IPS-NIHi7 (cell line): ENCODE measurements at regions not wholly inside any gene's neighbourhood (a gene's known extent, or its start where the extent isn't known, plus 50 kb on each side); places are given as distances from the start of the nearest gene placed in this dataset.
"Not testable (repeated sequence)": the region's sequence is repeated elsewhere in the genome, so short reads cannot be mapped to it uniquely, and the experiment has no call there.

Experiments
- DNase-seq: peaks from one replicate; pipeline ENCODE4 v3.0.0; 2012; ENCODE audit warnings: mixed read lengths; ENCODE audit errors: extremely low spot score

- DNase-seq, result no peak
Measured at GRCh38 chr20:52438326-52438963, 246.9 kb upstream of the ZFP64 start.

- DNase-seq, result no peak
Measured at GRCh38 chr20:52434453-52434852, 242.9 kb upstream of the ZFP64 start.

- no peak for DNase-seq
Measured at GRCh38 chr20:52434041-52434425, 242.5 kb upstream of the ZFP64 start.

- no peak for DNase-seq
Measured at GRCh38 chr20:52433326-52434040, 241.9 kb upstream of the ZFP64 start.

GRCh38 chr20:52432740-52433139, 241.2 kb upstream of the ZFP64 start:
- no peak for DNase-seq

- DNase-seq, result no peak
Measured at GRCh38 chr20:52429029-52429428, 237.4 kb upstream of the ZFP64 start.

- DNase-seq, result no peak
Measured at GRCh38 chr20:52427960-52428359, 236.4 kb upstream of the ZFP64 start.

GRCh38 chr20:52426856-52427255, 235.3 kb upstream of the ZFP64 start:
- DNase-seq, result no peak

GRCh38 chr20:52425701-52426100, 234.1 kb upstream of the ZFP64 start:
- DNase-seq, result no peak

GRCh38 chr20:52425253-52425652, 233.7 kb upstream of the ZFP64 start:
- peak; percentile 18 for DNase-seq

- not testable (repeated sequence) for DNase-seq
Measured at GRCh38 chr20:52424357-52424942, 232.9 kb upstream of the ZFP64 start.

GRCh38 chr20:52423536-52424140, 232.1 kb upstream of the ZFP64 start:
- not testable (repeated sequence) for DNase-seq

GRCh38 chr20:52422574-52423336, 231.2 kb upstream of the ZFP64 start:
- no peak for DNase-seq

- DNase-seq, result no peak
Measured at GRCh38 chr20:52420805-52421204, 229.2 kb upstream of the ZFP64 start.

- DNase-seq, result no peak
Measured at GRCh38 chr20:52419205-52419604, 227.6 kb upstream of the ZFP64 start.

GRCh38 chr20:52416953-52417352, 225.4 kb upstream of the ZFP64 start:
- no peak for DNase-seq

- DNase-seq, result no peak
Measured at GRCh38 chr20:52411611-52412010, 220.0 kb upstream of the ZFP64 start.

GRCh38 chr20:52410731-52411234, 219.2 kb upstream of the ZFP64 start:
- DNase-seq, result no peak

- DNase-seq, result no peak
Measured at GRCh38 chr20:52410182-52410647, 218.6 kb upstream of the ZFP64 start.

GRCh38 chr20:52405986-52406385, 214.4 kb upstream of the ZFP64 start:
- no peak for DNase-seq

- DNase-seq, result no peak
Measured at GRCh38 chr20:52405417-52405816, 213.8 kb upstream of the ZFP64 start.

GRCh38 chr20:52404671-52405070, 213.1 kb upstream of the ZFP64 start:
- DNase-seq, result no peak
